ENCODE measurements at regions not wholly inside any gene's neighbourhood (a gene's known extent, or its start where the extent isn't known, plus 50 kb on each side); places are given as distances from the start of the nearest gene placed in this dataset.

GRCh38 chr13:106036870-106037269 lies 498.6 kb downstream of the EFNB2 start:
- TF ChIP-seq POLR2A (IDR thresholded peaks at IDR 0.05) (no peak), CTCF (IDR thresholded peaks at IDR 0.05) (no peak)
